Natural killer cell (primary cell): ENCODE measurements at regions not wholly inside any gene's neighbourhood (a gene's known extent, or its start where the extent isn't known, plus 50 kb on each side); places are given as distances from the start of the nearest gene placed in this dataset.

Source experiments
- ATAC-seq, 3 donors: fragments of 150-1000 bp in 2 of 3; fragments of 200-7000 bp in 1 of 3; cut with Tn5 transposase; 1 replicate in 1 of 3; 2 replicates in 2 of 3; pipeline ENCODE4 v1.10.0; 2021; ENCODE audit warnings: mild to moderate bottlenecking in 2 of 3, moderate library complexity in 2 of 3
- DNase-seq, 2 donors: peaks; one replicate each; pipeline versions ENCODE4 v3.0.0 to v3.0.0-alpha.2; 2013 to 2021; ENCODE audit warnings: mixed read lengths in 1 of 2
- H3K27ac ChIP-seq: one replicate; pipeline ENCODE4 v1.5.1; 2013; ENCODE audit warnings: mild to moderate bottlenecking, low read length
- H3K27me3 ChIP-seq: one replicate; pipeline ENCODE4 v1.6.1; 2013; ENCODE audit warnings: low read length; ENCODE audit not compliant: control insufficient read depth, insufficient read depth
- H3K36me3 ChIP-seq: one replicate; pipeline ENCODE4 v1.6.1; 2013; ENCODE audit warnings: low read length; ENCODE audit not compliant: control insufficient read depth, insufficient read depth
- H3K4me1 ChIP-seq: one replicate; pipeline ENCODE4 v1.6.1; 2013; ENCODE audit warnings: low read length; ENCODE audit not compliant: control insufficient read depth, insufficient read depth
- H3K4me3 ChIP-seq: one replicate; pipeline ENCODE4 v1.5.1; 2013; ENCODE audit warnings: low read length
- H3K9me3 ChIP-seq: one replicate; pipeline ENCODE4 v1.6.1; 2013; ENCODE audit warnings: low read length; ENCODE audit not compliant: control insufficient read depth, insufficient read depth
- H3K27ac Mint-ChIP-seq, 2 donors: one replicate each; pipeline ENCODE4 v1.8.0; 2022; ENCODE audit warnings: mild to moderate bottlenecking in 2 of 2, mixed read lengths in 2 of 2, moderate library complexity in 1 of 2
- H3K27me3 Mint-ChIP-seq, 2 donors: one replicate each; pipeline ENCODE4 v1.8.0; 2022; ENCODE audit warnings: low read depth in 2 of 2, mixed read lengths in 2 of 2
- H3K36me3 Mint-ChIP-seq: one replicate; pipeline ENCODE4 v1.8.0; 2022; ENCODE audit warnings: mixed read lengths
- H3K4me1 Mint-ChIP-seq, 2 donors: one replicate each; pipeline ENCODE4 v1.8.0; 2022; ENCODE audit warnings: mixed read lengths in 2 of 2
- H3K4me3 Mint-ChIP-seq: one replicate; pipeline ENCODE4 v1.8.0; 2022; ENCODE audit warnings: mild to moderate bottlenecking, moderate library complexity, mixed read lengths
- H3K9me3 Mint-ChIP-seq, 2 donors: one replicate each; pipeline ENCODE4 v1.8.0; 2022; ENCODE audit warnings: mixed read lengths in 2 of 2
- WGBS: methylation state at CpG from one replicate; pipeline ENCODE4 v1.1.7; 2013; ENCODE audit warnings: missing lambda C conversion rate; ENCODE audit not compliant: insufficient coverage; 5-methylcytosine and 5-hydroxymethylcytosine counted together
- intact Hi-C: fragments of 100-400 bp; cut with micrococcal nuclease; formaldehyde crosslinking; loops from one replicate; pipeline ENCODE4 v1.14.2; 2022
- TF ChIP-seq, protein P1 (sequence below): fragments of 200-600 bp; IDR thresholded peaks from one replicate; pipeline ENCODE4 v1.8.0; 2022; ENCODE audit warnings: antibody characterized with exemption

DNA sequence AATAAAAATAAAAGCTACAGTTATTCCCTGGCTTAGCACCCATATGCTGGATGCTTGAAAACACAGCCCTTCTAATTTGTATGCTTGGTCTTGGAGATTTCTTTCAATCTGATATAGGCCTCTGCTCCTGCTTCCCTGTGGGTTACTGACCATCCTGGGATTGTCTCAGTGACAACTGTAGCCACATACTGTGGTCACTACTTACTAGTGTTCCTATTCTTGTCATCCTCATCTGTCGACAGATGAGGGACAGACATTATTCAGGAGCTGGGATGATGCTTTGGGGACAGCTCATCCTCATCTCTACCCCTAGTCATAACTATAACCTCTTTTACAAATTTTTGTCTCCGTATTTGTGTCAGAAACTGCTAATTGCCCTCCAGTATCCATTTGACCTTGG lies 388.9 kb upstream of the MAP3K7 start:
- Mint-ChIP-seq H3K4me3 (no peak overlapping the region), H3K4me1 (no peaks in the 10 kb centered on the region), H3K9me3 (peaks cover 0 to 8% of the 10 kb centered on the region in 2 donors), H3K27me3 (no peaks in the 10 kb centered on the region), H3K27ac (no peak overlapping the region), H3K36me3 (no peaks in the 10 kb centered on the region)
- Histone ChIP-seq H3K27ac (no peak overlapping the region), H3K36me3 (no peaks in the 10 kb centered on the region), H3K4me1 (no peaks in the 10 kb centered on the region), H3K9me3 (no peaks in the 10 kb centered on the region), H3K4me3 (no peak overlapping the region), H3K27me3 (no peaks in the 10 kb centered on the region)
- no peak for DNase-seq
- intact Hi-C loops = no loop called here
- TF ChIP-seq, protein P1, sequence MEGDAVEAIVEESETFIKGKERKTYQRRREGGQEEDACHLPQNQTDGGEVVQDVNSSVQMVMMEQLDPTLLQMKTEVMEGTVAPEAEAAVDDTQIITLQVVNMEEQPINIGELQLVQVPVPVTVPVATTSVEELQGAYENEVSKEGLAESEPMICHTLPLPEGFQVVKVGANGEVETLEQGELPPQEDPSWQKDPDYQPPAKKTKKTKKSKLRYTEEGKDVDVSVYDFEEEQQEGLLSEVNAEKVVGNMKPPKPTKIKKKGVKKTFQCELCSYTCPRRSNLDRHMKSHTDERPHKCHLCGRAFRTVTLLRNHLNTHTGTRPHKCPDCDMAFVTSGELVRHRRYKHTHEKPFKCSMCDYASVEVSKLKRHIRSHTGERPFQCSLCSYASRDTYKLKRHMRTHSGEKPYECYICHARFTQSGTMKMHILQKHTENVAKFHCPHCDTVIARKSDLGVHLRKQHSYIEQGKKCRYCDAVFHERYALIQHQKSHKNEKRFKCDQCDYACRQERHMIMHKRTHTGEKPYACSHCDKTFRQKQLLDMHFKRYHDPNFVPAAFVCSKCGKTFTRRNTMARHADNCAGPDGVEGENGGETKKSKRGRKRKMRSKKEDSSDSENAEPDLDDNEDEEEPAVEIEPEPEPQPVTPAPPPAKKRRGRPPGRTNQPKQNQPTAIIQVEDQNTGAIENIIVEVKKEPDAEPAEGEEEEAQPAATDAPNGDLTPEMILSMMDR = no peak
- 93% methylated on average over 2 of the region's 2 CpGs for WGBS
- no peak for ATAC-seq

DNA sequence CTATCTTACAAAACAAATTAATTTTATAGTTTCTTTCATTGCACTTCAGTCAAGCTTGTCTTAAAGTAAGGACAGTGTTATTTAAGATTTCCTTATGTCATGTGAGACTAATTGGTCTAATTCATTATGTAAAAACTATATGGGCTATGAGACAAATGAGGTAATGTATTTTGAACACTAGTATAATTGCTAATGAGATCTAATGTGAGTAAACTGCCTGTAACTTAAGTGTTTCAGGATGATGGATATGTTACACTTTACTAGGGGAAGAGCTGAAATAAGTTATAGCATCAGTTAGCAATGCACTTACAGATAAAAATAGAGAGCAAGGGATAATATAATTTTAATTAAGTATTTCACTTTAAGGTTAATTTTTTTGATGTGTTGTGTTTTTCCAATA lies 386.3 kb upstream of the MAP3K7 start:
- Histone ChIP-seq H3K4me1 (no peaks in the 10 kb centered on the region), H3K9me3 (no peaks in the 10 kb centered on the region), H3K27me3 (no peaks in the 10 kb centered on the region), H3K4me3 (no peak overlapping the region), H3K36me3 (no peaks in the 10 kb centered on the region), H3K27ac (no peak overlapping the region)
- no peaks in the 10 kb centered on the region for H3K4me1 Mint-ChIP-seq
- DNase-seq (no peak), ATAC-seq (no peak)
- H3K36me3 Mint-ChIP-seq = no peaks in the 10 kb centered on the region
- H3K9me3 Mint-ChIP-seq = peaks cover 0 to 10% of the 10 kb centered on the region in 2 donors
- TF ChIP-seq, protein P1 = no peak
- H3K27me3 Mint-ChIP-seq = no peaks in the 10 kb centered on the region
- no peak overlapping the region for H3K4me3 Mint-ChIP-seq
- intact Hi-C loops = no loop called here
- no peak overlapping the region for H3K27ac Mint-ChIP-seq

DNA sequence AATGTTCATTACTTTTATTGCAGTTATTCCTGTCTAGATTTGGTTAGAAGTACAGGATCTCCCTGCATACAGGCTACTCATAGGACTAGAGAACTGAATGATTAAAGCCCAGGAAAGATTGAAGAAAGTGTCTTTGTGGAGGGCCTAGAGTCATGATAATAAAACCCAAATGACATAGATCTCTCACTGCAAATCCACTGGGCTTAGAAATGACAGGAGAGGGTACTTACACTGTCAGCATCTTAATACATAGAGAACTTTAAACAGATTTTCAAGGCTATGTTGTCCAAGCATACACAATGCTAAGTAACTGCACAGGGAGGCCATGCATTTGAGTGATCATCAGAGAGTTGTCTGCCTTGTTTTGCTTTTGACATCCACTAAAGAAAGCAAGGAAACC lies 383.8 kb upstream of the MAP3K7 start:
- Mint-ChIP-seq H3K36me3 (no peaks in the 10 kb centered on the region), H3K27ac (no peak overlapping the region), H3K9me3 (peaks cover 0 to 6% of the 10 kb centered on the region in 2 donors), H3K4me1 (no peaks in the 10 kb centered on the region), H3K27me3 (peaks cover 0 to 5% of the 10 kb centered on the region in 2 donors), H3K4me3 (no peak overlapping the region)
- no peaks in the 10 kb centered on the region for H3K9me3 ChIP-seq
- DNase-seq (no peak), ATAC-seq (no peak)
- no peak overlapping the region for H3K27ac ChIP-seq
- TF ChIP-seq, protein P1 = no peak
- H3K36me3 ChIP-seq = no peaks in the 10 kb centered on the region
- intact Hi-C loops = no loop called here
- H3K4me1 ChIP-seq = no peaks in the 10 kb centered on the region
- no peaks in the 10 kb centered on the region for H3K27me3 ChIP-seq
- no peak overlapping the region for H3K4me3 ChIP-seq

DNA sequence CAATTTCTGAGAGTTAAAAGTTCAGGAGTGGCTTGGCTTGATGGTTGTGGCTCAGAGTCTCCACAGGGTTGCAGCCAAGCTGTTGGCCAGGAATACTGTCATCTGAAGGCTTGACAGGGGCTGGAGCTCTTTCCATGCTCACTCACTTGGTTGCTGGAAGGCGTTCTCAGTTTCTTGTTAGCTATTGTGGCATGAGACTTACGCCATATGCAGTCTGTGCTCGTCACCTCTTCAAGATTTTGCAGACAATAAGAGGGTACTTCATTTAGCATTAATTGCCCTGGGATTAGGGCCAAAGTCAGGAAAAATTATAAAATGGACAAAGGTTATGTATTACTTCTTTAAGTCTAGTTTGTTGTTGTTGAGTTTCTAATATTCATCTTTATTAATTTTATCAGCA lies 380.6 kb upstream of the MAP3K7 start:
- H3K36me3 ChIP-seq = no peaks in the 10 kb centered on the region
- H3K4me3 ChIP-seq = no peak overlapping the region
- TF ChIP-seq, protein P1 = no peak
- no peaks in the 10 kb centered on the region for H3K4me1 ChIP-seq
- H3K9me3 ChIP-seq = no peaks in the 10 kb centered on the region
- Mint-ChIP-seq H3K36me3 (no peaks in the 10 kb centered on the region), H3K9me3 (peaks cover 0 to 2% of the 10 kb centered on the region in 2 donors), H3K27ac (no peak overlapping the region), H3K4me1 (no peaks in the 10 kb centered on the region), H3K4me3 (no peak overlapping the region), H3K27me3 (peaks cover 0 to 5% of the 10 kb centered on the region in 2 donors)
- WGBS = 87% methylated on average over 3 of the region's 3 CpGs
- no peak for DNase-seq
- no peak for ATAC-seq
- no peak overlapping the region for H3K27ac ChIP-seq
- intact Hi-C loops = no loop called here
- no peaks in the 10 kb centered on the region for H3K27me3 ChIP-seq
